ENCODE measurements at regions not wholly inside any gene's neighbourhood (a gene's known extent, or its start where the extent isn't known, plus 50 kb on each side); places are given as distances from the start of the nearest gene placed in this dataset.

GRCh38 chr7:84879570-84880325 lies 307.1 kb downstream of the SEMA3D start:
- Histone ChIP-seq H4K20me1 (ENCODE audit: insufficient read depth, low read length, poor library complexity, severe bottlenecking) (no peaks in the 10 kb centered on the region), H3K9me3 (ENCODE audit: insufficient read depth, low read depth, low read length) (no peaks in the 10 kb centered on the region), H3K27me3 (ENCODE audit: insufficient read depth, low read length, poor library complexity, severe bottlenecking) (no peaks in the 10 kb centered on the region), H3F3A (ENCODE audit: low read depth) (no peaks in the 10 kb centered on the region), H3K9me2 (replicated peaks; ENCODE audit: low read depth, low read length) (no peaks in the 10 kb centered on the region), H3K36me3 (ENCODE audit: insufficient read depth, low read length) (no peaks in the 10 kb centered on the region), H3K4me1 (ENCODE audit: insufficient read depth, low read length, poor library complexity, severe bottlenecking) (no peaks in the 10 kb centered on the region), H3K9ac (ENCODE audit: low read depth, low read length, poor library complexity, severe bottlenecking) (no peak overlapping the region), H3K4me2 (ENCODE audit: low read depth, low read length, poor library complexity, severe bottlenecking) (no peak overlapping the region), H3K79me2 (ENCODE audit: insufficient read depth, low read length) (no peaks in the 10 kb centered on the region), H2AFZ (ENCODE audit: low read length) (no peak overlapping the region), H3K4me3 (ENCODE audit: low read length, poor library complexity, severe bottlenecking) (no peak overlapping the region)
- TF ChIP-seq CTCF (conservative IDR thresholded peaks at IDR 0.05; ENCODE audit: low read length), result no peak
- no peak for TF ChIP-seq EZH2phosphoT487 (IDR thresholded peaks at IDR 0.05; ENCODE audit: borderline replicate concordance)

GRCh38 chr7:84877943-84878570 lies 308.8 kb downstream of the SEMA3D start:
- Histone ChIP-seq H3K9ac (ENCODE audit: low read depth, low read length, poor library complexity, severe bottlenecking) (no peak overlapping the region), H2AFZ (ENCODE audit: low read length) (no peak overlapping the region), H3K4me1 (ENCODE audit: insufficient read depth, low read length, poor library complexity, severe bottlenecking) (no peaks in the 10 kb centered on the region), H4K20me1 (ENCODE audit: insufficient read depth, low read length, poor library complexity, severe bottlenecking) (no peaks in the 10 kb centered on the region), H3K4me2 (ENCODE audit: low read depth, low read length, poor library complexity, severe bottlenecking) (no peak overlapping the region), H3K79me2 (ENCODE audit: insufficient read depth, low read length) (no peaks in the 10 kb centered on the region), H3K36me3 (ENCODE audit: insufficient read depth, low read length) (no peaks in the 10 kb centered on the region), H3K27me3 (ENCODE audit: insufficient read depth, low read length, poor library complexity, severe bottlenecking) (no peaks in the 10 kb centered on the region), H3F3A (ENCODE audit: low read depth) (no peaks in the 10 kb centered on the region), H3K9me3 (ENCODE audit: insufficient read depth, low read depth, low read length) (no peaks in the 10 kb centered on the region), H3K9me2 (replicated peaks; ENCODE audit: low read depth, low read length) (no peaks in the 10 kb centered on the region), H3K4me3 (ENCODE audit: low read length, poor library complexity, severe bottlenecking) (no peak overlapping the region)
- TF ChIP-seq EZH2phosphoT487 (IDR thresholded peaks at IDR 0.05; ENCODE audit: borderline replicate concordance) (no peak), CTCF (conservative IDR thresholded peaks at IDR 0.05; ENCODE audit: low read length) (no peak)

- H3K9me2 ChIP-seq (replicated peaks; ENCODE audit: low read depth, low read length), result no peaks in the 10 kb centered on the region
- TF ChIP-seq CTCF (conservative IDR thresholded peaks at IDR 0.05; ENCODE audit: low read length), result no peak
- TF ChIP-seq EZH2phosphoT487 (IDR thresholded peaks at IDR 0.05; ENCODE audit: borderline replicate concordance), result no peak
- no peaks in the 10 kb centered on the region for H4K20me1 ChIP-seq (ENCODE audit: insufficient read depth, low read length, poor library complexity, severe bottlenecking)
- H2AFZ ChIP-seq (ENCODE audit: low read length), result no peak overlapping the region
- no peaks in the 10 kb centered on the region for H3K9me3 ChIP-seq (ENCODE audit: insufficient read depth, low read depth, low read length)
- H3K36me3 ChIP-seq (ENCODE audit: insufficient read depth, low read length), result no peaks in the 10 kb centered on the region
- H3K4me2 ChIP-seq (ENCODE audit: low read depth, low read length, poor library complexity, severe bottlenecking), result no peak overlapping the region
- no peaks in the 10 kb centered on the region for H3K79me2 ChIP-seq (ENCODE audit: insufficient read depth, low read length)
- no peak overlapping the region for H3K9ac ChIP-seq (ENCODE audit: low read depth, low read length, poor library complexity, severe bottlenecking)
- no peaks in the 10 kb centered on the region for H3F3A ChIP-seq (ENCODE audit: low read depth)
- H3K27me3 ChIP-seq (ENCODE audit: insufficient read depth, low read length, poor library complexity, severe bottlenecking), result no peaks in the 10 kb centered on the region
- H3K4me3 ChIP-seq (ENCODE audit: low read length, poor library complexity, severe bottlenecking), result no peak overlapping the region
- no peaks in the 10 kb centered on the region for H3K4me1 ChIP-seq (ENCODE audit: insufficient read depth, low read length, poor library complexity, severe bottlenecking)
Measured at GRCh38 chr7:84876061-84876821, 310.6 kb downstream of the SEMA3D start.

All from Loucy (cell line).